ENCODE measurements at regions not wholly inside any gene's neighbourhood (a gene's known extent, or its start where the extent isn't known, plus 50 kb on each side); places are given as distances from the start of the nearest gene placed in this dataset.
"Not testable (repeated sequence)": the region's sequence is repeated elsewhere in the genome, so short reads cannot be mapped to it uniquely, and the experiment has no call there.

DNA sequence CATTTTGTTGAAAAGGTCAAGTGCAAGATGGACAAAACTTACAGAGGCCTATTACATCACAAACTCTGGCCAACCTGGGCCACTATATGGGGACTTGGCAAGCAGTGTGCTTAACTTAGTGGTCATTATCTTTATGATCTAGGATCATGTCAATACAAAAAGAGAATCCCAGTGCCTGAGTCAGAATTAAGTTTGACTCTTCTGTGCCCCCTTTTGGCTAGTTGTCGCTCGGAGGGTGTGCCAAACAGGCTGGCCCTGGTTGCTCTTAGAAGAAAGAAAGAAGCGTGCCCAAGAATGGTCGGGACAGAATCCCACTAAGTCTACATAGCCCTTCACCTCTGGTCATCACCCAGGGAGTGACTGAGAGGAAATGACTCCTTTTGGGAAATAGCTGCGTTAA is 100.1 kb downstream of the EIF4E start:
- DNase-seq, result peak; percentile 27

- no peak for DNase-seq
Measured at GRCh38 chr4:98827661-98828060, 101.3 kb downstream of the EIF4E start.

- DNase-seq, result no peak
Measured at GRCh38 chr4:98822144-98822543, 106.8 kb downstream of the EIF4E start.

- DNase-seq, result not testable (repeated sequence)
Measured at GRCh38 chr4:98818116-98818515, 110.8 kb downstream of the EIF4E start.

DNA sequence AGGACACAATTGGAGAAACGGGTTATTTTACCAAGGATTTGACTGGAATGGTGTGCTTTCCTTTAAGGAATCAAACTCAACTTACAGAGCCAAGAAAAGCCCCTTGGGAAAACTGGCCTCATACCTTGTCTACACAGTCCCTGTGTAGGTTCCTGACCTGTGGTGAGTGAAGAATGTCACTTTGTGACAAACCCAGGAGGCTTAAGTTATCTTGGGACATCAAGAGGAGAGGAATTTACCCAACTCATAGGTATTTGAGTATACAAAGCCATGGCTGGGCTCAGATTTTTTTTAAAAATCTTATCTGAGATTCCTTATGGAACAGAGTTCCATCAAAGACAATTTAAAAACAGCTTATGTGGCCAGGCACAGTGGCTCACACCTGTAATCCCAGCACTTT is 112.1 kb downstream of the EIF4E start:
- DNase-seq, result no peak

DNA sequence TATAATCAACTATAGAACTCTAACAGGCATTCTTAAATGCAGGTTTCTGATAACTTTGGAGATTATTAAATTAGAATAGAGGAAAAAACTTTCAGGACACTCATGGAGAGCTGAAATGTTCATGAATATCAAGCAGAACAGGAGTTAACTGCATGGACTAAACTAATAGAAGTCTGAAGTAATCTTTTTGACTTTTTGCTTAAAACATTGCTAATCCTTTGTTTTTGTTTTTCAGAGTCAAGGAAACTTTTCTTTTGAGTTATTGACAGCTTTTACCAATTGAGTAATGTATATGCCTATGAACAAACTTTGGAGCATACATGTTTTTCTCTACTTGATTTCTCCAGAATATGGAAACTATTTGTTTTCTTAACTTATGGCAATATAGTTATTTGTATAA is 112.5 kb downstream of the EIF4E start:
- DNase-seq, result no peak

DNA sequence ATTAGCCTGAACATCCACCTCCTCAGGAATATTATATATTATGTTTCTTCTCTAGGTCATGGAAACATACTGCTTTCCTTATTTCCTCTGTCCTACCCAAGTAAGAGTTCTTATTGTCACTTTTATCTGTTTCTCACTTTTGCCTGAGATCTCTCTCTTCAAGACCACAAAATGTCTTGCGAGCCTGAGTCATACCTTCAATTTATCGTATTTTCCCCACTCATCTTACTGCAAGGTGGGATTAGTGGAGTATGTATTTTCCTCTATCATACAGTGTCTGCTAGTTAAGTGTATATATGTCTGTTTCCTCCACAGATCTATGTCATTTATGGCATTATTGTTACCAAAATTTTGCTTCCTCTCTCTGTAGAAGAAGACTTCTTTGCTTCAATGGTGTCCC is 124.5 kb downstream of the EIF4E start:
- no peak for DNase-seq

DNA sequence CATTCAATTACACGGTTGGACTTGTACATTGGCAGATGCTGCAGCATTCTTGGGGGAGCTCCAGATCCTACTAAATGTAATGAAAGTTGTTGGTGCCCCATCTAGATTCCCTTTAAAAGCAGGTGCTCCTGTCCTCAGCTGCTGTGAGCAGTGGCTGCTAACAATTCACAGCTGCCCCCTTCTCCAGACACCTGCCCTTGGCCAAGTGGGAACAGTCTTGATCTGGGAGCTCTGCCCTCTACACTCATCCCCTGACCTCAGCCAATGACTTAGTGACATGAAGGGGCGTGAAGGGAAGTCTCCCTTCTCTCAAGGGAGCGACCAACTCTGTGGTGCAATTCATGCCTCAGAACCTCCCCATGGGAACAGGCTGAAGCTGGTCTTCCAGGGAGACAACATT is 125.7 kb downstream of the EIF4E start:
- no peak for DNase-seq

DNA sequence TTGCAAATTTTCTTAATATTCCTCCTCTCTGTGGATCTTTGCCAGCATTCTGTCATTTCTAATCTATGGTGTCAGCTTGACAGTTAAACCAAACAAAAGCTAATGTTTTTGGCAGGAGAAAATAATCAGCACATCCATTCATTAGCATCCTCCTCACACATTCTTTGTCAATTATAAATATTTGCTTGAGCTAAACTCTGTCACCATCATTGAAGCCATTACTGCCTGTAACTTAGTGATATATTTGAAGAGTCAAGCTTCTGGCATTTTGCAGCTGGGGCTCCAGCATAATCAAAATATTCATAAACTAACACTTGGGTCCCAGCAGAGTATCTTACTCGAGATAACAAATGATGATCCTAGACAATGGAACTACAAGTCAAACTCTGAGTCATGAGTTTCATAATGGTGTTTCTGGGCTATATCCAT is 126.1 kb downstream of the EIF4E start:
- DNase-seq, result no peak

GRCh38 chr4:98801259-98801725 is 127.6 kb downstream of the EIF4E start:
- DNase-seq, result no peak

GRCh38 chr4:98796991-98797390 is 131.9 kb downstream of the EIF4E start:
- DNase-seq, result no peak

DNA sequence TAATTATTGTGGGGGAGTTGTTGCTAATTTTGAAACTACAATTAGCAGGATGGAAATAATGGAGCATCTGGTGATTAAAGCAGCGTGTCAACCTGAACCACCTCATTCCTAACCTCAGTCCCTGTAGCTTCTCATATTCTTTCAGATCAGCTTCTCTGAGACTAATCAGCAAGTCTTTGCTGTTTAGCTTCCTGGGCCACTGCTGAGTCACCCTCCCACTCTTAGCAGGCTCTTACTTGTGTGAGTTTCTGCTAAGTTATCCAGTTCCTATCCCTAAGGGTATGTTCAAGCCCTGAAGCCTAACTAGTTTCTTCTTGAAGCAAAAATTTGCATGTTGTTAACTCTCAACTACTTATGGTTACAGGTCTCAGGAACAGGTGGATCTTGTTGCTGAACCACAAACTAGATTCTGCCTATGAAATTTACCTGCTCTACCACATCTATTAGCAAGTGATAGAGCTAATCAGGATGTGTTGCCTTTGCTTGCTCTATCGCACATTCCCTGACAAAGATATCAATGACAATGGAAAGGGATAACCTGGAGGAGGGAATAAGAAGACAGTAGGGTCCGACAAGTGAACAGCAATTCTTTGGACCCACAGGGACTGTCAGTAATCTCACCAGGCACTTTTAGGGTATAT is 134.2 kb downstream of the EIF4E start:
- DNase-seq, result no peak

- DNase-seq, result no peak
Measured at GRCh38 chr4:98793658-98794057, 135.2 kb upstream of the TSPAN5 start.

DNA sequence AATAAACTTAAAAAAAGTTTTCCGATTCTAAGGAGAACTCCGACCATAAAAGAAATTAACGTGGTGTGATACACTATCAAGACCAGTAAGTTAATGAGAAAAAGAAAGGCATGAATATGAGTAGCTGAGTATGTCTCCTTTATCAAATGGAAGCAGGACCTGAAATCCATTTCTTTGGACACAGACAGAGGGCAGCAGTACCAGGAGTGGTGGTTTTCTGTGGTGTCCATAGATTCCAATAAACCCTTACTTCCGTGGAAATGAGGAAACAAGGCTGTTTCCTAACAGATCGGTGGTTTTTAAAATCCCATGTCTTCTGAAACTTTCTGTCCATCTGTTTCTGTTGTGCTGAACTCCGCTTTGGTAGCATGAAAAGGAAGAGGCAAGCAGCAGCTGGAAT is 128.5 kb upstream of the TSPAN5 start:
- DNase-seq, result no peak

GRCh38 chr4:98784947-98785706 is 126.7 kb upstream of the TSPAN5 start:
- no peak for DNase-seq

DNA sequence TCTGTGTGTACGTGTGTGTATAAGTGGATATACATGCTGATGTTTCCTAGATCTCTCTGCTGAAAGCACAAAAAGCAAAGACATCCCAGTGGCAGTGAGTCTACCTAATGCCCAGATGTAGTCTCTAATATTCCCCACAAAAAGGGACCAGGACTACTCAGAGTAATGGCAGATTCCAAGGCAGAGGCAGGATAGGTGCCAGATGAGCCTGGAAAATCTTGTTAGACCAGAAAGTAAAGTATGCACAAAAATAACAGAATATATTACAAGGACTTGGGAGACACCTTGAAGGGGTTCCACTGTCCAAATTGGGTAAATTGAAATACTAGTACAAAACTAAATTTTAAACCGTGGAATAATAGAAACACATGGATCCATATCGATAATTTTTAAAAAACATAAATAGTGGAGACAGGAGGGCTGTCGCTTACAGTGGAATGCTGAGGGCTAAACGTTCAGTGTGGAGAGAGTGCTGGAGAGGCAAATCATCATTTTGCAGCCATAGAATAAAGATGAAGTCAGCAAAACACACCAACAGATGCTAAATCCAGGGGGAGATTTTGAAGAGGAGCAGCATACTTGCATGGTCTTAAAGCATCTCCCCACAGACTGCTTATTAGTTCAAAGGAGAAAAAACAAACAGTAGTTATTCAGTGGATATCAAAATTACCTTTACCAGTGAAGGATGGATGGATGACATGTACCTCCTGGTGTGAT is 123.4 kb upstream of the TSPAN5 start:
- DNase-seq, result no peak

DNA sequence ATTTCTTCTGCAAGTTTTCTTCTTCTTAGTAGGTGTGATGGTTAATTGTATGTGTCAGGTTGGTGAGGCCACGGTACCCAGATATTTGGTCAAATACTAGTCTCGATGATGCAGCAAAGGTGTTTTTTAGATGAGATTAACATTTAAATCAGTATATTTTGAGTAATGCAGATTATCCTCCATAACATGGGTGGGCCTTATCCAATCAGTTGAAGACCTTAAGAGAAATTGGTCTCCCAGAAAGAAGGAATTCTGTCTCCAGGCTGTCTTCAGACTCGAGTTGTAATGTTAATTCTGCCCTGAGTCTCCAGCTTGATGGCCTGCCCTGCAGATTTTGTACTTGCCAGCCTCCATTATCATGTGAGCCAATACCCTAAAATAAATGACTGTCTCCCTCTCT is 122.5 kb upstream of the TSPAN5 start:
- DNase-seq, result no peak

- DNase-seq, result no peak
Measured at GRCh38 chr4:98779088-98779487, 120.7 kb upstream of the TSPAN5 start.

DNA sequence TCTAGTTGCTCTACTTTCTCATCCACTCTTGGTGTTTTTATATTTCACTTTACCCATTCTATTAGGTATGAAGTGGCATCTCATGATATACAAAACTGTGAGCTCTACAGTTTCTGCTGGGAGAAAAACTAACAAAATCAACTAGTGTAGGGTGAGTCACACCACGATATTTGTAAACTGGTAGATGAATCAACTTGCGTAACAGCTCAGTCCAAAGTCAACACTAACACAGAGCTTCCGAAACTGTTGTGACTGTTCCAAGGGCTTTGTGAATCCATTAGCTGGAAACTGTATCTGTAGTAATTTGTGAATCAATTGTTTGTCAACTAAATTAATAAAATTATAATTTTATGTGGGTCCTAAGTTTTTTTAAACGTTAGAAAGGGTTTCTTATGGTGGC is 119.8 kb upstream of the TSPAN5 start:
- DNase-seq, result no peak

- no peak for DNase-seq
Measured at GRCh38 chr4:98775672-98776071, 117.3 kb upstream of the TSPAN5 start.

DNA sequence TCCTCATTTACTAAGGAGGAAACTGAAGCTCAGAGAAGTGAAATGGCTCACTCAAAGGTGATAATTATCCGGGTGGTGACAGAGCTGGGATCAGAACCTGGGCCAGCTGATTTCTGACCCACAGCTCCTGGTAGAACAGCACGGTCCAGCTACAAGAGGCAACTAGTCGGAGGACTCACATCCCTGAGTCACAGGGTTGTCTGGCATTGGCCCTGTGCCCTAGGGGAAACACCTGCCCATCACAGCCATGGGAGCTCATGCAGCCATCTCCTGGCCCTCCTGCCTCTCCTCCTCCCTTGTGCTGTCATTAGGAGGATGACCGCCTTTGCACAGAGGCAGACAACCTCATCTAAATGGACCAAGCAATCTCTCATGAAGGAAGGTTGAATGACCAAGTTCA is 115.2 kb upstream of the TSPAN5 start:
- DNase-seq, result no peak

DNA sequence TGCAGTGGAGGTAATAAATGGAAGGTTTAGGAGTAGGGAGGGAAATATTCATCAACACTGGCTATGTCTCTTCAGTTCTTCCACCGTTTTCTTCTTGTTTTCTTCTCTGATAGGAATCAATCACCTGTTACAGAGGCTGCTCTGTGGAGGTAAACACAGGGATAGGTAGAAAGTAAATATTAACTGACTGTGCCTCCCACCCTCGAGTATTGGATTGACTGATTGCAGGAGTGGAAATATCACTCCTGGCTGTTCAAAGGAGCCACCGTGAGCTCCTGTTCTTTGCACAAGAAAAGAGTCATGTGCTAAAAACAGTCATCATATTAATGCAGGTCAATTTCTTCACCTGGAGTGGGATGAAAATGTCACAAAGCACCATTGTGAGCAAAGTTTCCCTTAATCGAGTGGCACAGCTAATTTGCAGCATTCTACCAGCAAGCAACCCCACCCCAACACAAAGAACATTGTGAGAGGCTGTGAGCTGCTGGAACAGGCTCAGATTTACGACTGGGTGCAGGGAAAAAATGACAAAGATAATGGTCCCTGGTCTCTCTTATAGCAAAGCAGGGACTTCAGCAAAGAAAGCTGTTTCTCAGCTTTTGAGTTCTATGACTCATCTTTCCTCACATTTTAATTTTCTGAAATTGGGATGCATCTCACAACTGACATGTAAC is 113.7 kb upstream of the TSPAN5 start:
- DNase-seq, result no peak

DNA sequence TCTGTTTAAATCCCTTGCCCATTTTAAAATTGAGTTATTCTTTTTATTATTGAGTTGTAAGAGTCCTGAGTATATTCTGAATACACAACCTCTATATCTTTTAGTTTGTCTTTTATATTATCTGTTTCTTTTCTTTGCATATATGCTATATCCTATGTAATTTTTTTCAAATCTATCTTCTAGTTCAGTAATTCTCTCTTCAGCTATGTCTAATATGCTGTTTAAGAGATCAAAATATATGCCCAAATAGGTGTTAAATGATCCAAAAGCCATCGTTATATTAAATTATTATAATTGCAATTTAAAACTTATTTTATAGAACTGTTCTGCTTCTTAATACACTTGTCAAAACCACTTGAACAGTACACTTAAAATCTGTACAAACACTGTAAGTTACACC is 107.4 kb upstream of the TSPAN5 start:
- no peak for DNase-seq
